ENCODE measurements at regions not wholly inside any gene's neighbourhood (a gene's known extent, or its start where the extent isn't known, plus 50 kb on each side); places are given as distances from the start of the nearest gene placed in this dataset.
"Not testable (repeated sequence)": the region's sequence is repeated elsewhere in the genome, so short reads cannot be mapped to it uniquely, and the experiment has no call there.

- peak; percentile 74 for DNase-seq
These were observed 152.4 kb downstream of the ABCC12 start for GRCh38 chr16:48003206-48003907.

- no peak for DNase-seq
These were observed 154.4 kb downstream of the ABCC12 start for GRCh38 chr16:48001324-48001895.

GRCh38 chr16:48000622-48001021 lies 155.2 kb downstream of the ABCC12 start:
- no peak for DNase-seq

GRCh38 chr16:47999595-47999994 lies 156.2 kb downstream of the ABCC12 start:
- no peak for DNase-seq

GRCh38 chr16:47995354-47995753 lies 160.4 kb downstream of the ABCC12 start:
- no peak for DNase-seq

- DNase-seq = no peak
These were observed 164.3 kb downstream of the ABCC12 start for GRCh38 chr16:47991491-47991890.

- DNase-seq = no peak
These were observed 165.1 kb downstream of the ABCC12 start for GRCh38 chr16:47990676-47991075.

GRCh38 chr16:47987136-47987535 lies 168.7 kb downstream of the ABCC12 start:
- no peak for DNase-seq

- DNase-seq = no peak
These were observed 169.8 kb downstream of the ABCC12 start for GRCh38 chr16:47986031-47986430.

- DNase-seq = peak; percentile 5
These were observed 171.1 kb downstream of the ABCC12 start for GRCh38 chr16:47984669-47985068.

- DNase-seq = no peak
These were observed 171.7 kb downstream of the ABCC12 start for GRCh38 chr16:47983999-47984580.

- no peak for DNase-seq
These were observed 175.6 kb downstream of the ABCC12 start for GRCh38 chr16:47980212-47980611.

GRCh38 chr16:47979616-47980182 lies 176.1 kb downstream of the ABCC12 start:
- no peak for DNase-seq

- no peak for DNase-seq
These were observed 176.7 kb downstream of the ABCC12 start for GRCh38 chr16:47979164-47979520.

- DNase-seq = no peak
These were observed 177.2 kb downstream of the ABCC12 start for GRCh38 chr16:47978491-47979163.

GRCh38 chr16:47977802-47978201 lies 178.0 kb downstream of the ABCC12 start:
- no peak for DNase-seq

GRCh38 chr16:47976636-47977210 lies 179.1 kb downstream of the ABCC12 start:
- DNase-seq = no peak

- not testable (repeated sequence) for DNase-seq
These were observed 180.8 kb downstream of the ABCC12 start for GRCh38 chr16:47974971-47975370.

GRCh38 chr16:47973552-47973951 lies 182.2 kb downstream of the ABCC12 start:
- DNase-seq = no peak

- no peak for DNase-seq
These were observed 183.4 kb downstream of the ABCC12 start for GRCh38 chr16:47972246-47972985.

- no peak for DNase-seq
These were observed 184.6 kb downstream of the ABCC12 start for GRCh38 chr16:47971225-47971624.

GRCh38 chr16:47970291-47970931 lies 185.4 kb downstream of the ABCC12 start:
- DNase-seq = peak; percentile 57

All from fibroblast of upper back skin (primary cell).